HEK293 (cell line): ENCODE measurements at regions not wholly inside any gene's neighbourhood (a gene's known extent, or its start where the extent isn't known, plus 50 kb on each side); places are given as distances from the start of the nearest gene placed in this dataset.

Source experiments
- CTCF ChIA-PET: fragments of 350-600 bp; formaldehyde crosslinking; extraction: SDS; loops from one replicate; lab custom pipeline; 2021; ENCODE audit warnings: antibody characterized with exemption; lab: Yijun Ruan, JAX
- POLR2A ChIA-PET: fragments of 300-600 bp; formaldehyde crosslinking; extraction: SDS; loops from one replicate; lab custom pipeline; 2020; ENCODE audit warnings: antibody characterized with exemption, inconsistent platforms; lab: Yijun Ruan, JAX
- H3K27ac ChIP-seq: fragments of 200-500 bp; sonication (Bioruptor generic); 2 replicates; pipeline ENCODE4 v1.5.1; 2014; ENCODE audit warnings: low read depth, low read length, control low read depth, inconsistent platforms; ENCODE audit errors: extremely low read depth
- H3K36me3 ChIP-seq, 2 experiments: fragments of 200-500 bp in 1 of 2; sonication (Bioruptor generic) in 1 of 2; 1 replicate in 1 of 2; 2 replicates in 1 of 2; pipeline ENCODE4 v1.5.1; 2014 to 2017; ENCODE audit warnings: inconsistent platforms in 2 of 2, low read length in 2 of 2; ENCODE audit not compliant: control insufficient read depth in 2 of 2, insufficient read depth in 1 of 2
- H3K4me1 ChIP-seq: fragments of 200-500 bp; sonication (Bioruptor generic); 2 replicates; pipeline ENCODE4 v1.5.1; 2014; ENCODE audit warnings: mild to moderate bottlenecking, low read length, inconsistent platforms; ENCODE audit not compliant: control insufficient read depth, insufficient read depth
- H3K4me3 ChIP-seq: 2 replicates; pipeline ENCODE4 v1.5.1; 2011; ENCODE audit warnings: low read depth, mild to moderate bottlenecking, control low read depth, low read length, moderate library complexity
- H3K9me3 ChIP-seq: fragments of 200-500 bp; sonication (Bioruptor generic); 2 replicates; pipeline ENCODE4 v1.5.1; 2014; ENCODE audit warnings: low read depth, low read length, inconsistent platforms; ENCODE audit not compliant: control insufficient read depth, insufficient read depth
- BCL11B ChIP-seq: fragments of 450-650 bp; formaldehyde crosslinking; IDR thresholded peaks from 2 replicates; pipeline ENCODE4 v1.5.1; 2016; ENCODE audit warnings: low read depth, missing biosample characterization, missing genetic modification characterization
- HOXA7 ChIP-seq: sonication (generic); formaldehyde crosslinking; IDR thresholded peaks from 2 replicates; pipeline ENCODE4 v1.8.1; 2022; ENCODE audit warnings: missing genetic modification reagents, borderline replicate concordance
- KLF8 ChIP-seq: fragments of 450-650 bp; formaldehyde crosslinking; IDR thresholded peaks from 2 replicates; pipeline ENCODE4 v1.5.1; 2016; ENCODE audit warnings: missing biosample characterization, missing genetic modification characterization
- KLF9 ChIP-seq: fragments of 450-650 bp; formaldehyde crosslinking; IDR thresholded peaks from 2 replicates; pipeline ENCODE4 v1.5.1; 2016; ENCODE audit warnings: missing biosample characterization, missing genetic modification characterization, low read depth
- ZBTB1 ChIP-seq: fragments of 450-650 bp; formaldehyde crosslinking; IDR thresholded peaks from 2 replicates; pipeline ENCODE4 v1.5.1; 2016; ENCODE audit warnings: missing biosample characterization, missing genetic modification characterization
- ZFHX2 ChIP-seq: fragments of 450-650 bp; formaldehyde crosslinking; conservative IDR thresholded peaks from 2 replicates; pipeline ENCODE4 v1.5.1; 2016; ENCODE audit warnings: missing biosample characterization, missing genetic modification characterization
- ZFP3 ChIP-seq: fragments of 450-650 bp; formaldehyde crosslinking; IDR thresholded peaks from 2 replicates; pipeline ENCODE4 v1.5.1; 2016; ENCODE audit warnings: low read depth, missing biosample characterization, missing genetic modification characterization
- ZFP37 ChIP-seq: fragments of 450-650 bp; formaldehyde crosslinking; IDR thresholded peaks from 2 replicates; pipeline ENCODE4 v1.5.1; 2016; ENCODE audit warnings: missing biosample characterization, missing genetic modification characterization
- ZNF10 ChIP-seq: fragments of 450-650 bp; formaldehyde crosslinking; IDR thresholded peaks from 2 replicates; pipeline ENCODE4 v1.5.1; 2017; ENCODE audit warnings: missing biosample characterization, missing genetic modification characterization
- ZNF114 ChIP-seq: fragments of 450-650 bp; formaldehyde crosslinking; IDR thresholded peaks from 2 replicates; pipeline ENCODE4 v1.5.0; 2017; ENCODE audit warnings: missing biosample characterization, missing genetic modification characterization
- ZNF140 ChIP-seq: fragments of 450-650 bp; formaldehyde crosslinking; IDR thresholded peaks from 2 replicates; pipeline ENCODE4 v1.5.1; 2016; ENCODE audit warnings: missing biosample characterization, missing genetic modification characterization
- ZNF223 ChIP-seq: fragments of 450-650 bp; formaldehyde crosslinking; IDR thresholded peaks from 2 replicates; pipeline ENCODE4 v1.5.1; 2016; ENCODE audit warnings: missing biosample characterization, missing genetic modification characterization
- ZNF555 ChIP-seq: fragments of 450-650 bp; formaldehyde crosslinking; conservative IDR thresholded peaks from 2 replicates; pipeline ENCODE4 v1.5.1; 2017; ENCODE audit warnings: missing biosample characterization, mild to moderate bottlenecking, missing genetic modification characterization, inconsistent platforms
- ZNF624 ChIP-seq: fragments of 450-650 bp; formaldehyde crosslinking; IDR thresholded peaks from 2 replicates; pipeline ENCODE4 v1.5.1; 2017; ENCODE audit warnings: missing biosample characterization, missing genetic modification characterization
- ZNF701 ChIP-seq: fragments of 450-650 bp; formaldehyde crosslinking; IDR thresholded peaks from 2 replicates; pipeline ENCODE4 v1.5.1; 2016; ENCODE audit warnings: missing biosample characterization, missing genetic modification characterization
- TF ChIP-seq, protein P1 (sequence below): fragments of 450-650 bp; formaldehyde crosslinking; IDR thresholded peaks from 2 replicates; pipeline ENCODE4 v1.5.0; 2017; ENCODE audit warnings: missing biosample characterization, missing genetic modification characterization, borderline replicate concordance
- TF ChIP-seq, protein P2 (sequence below): fragments of 450-650 bp; formaldehyde crosslinking; IDR thresholded peaks from 2 replicates; pipeline ENCODE4 v1.5.1; 2016; ENCODE audit warnings: missing biosample characterization, missing genetic modification characterization
- TF ChIP-seq, protein P3 (sequence below): fragments of 450-650 bp; formaldehyde crosslinking; IDR thresholded peaks from 2 replicates; pipeline ENCODE4 v1.5.1; 2016; ENCODE audit warnings: missing biosample characterization, missing genetic modification characterization
- TF ChIP-seq, protein P4 (sequence below): fragments of 450-650 bp; formaldehyde crosslinking; IDR thresholded peaks from 2 replicates; pipeline ENCODE4 v1.5.1; 2016; ENCODE audit warnings: missing biosample characterization, missing genetic modification characterization
- TF ChIP-seq, protein P5 (sequence below): fragments of 450-650 bp; formaldehyde crosslinking; IDR thresholded peaks from 2 replicates; pipeline ENCODE4 v1.5.1; 2017; ENCODE audit warnings: missing biosample characterization, mild to moderate bottlenecking, missing genetic modification characterization, moderate library complexity
- TF ChIP-seq, protein P6 (sequence below): fragments of 450-650 bp; formaldehyde crosslinking; IDR thresholded peaks from 2 replicates; pipeline ENCODE4 v1.5.1; 2016; ENCODE audit warnings: missing biosample characterization, missing genetic modification characterization

DNA sequence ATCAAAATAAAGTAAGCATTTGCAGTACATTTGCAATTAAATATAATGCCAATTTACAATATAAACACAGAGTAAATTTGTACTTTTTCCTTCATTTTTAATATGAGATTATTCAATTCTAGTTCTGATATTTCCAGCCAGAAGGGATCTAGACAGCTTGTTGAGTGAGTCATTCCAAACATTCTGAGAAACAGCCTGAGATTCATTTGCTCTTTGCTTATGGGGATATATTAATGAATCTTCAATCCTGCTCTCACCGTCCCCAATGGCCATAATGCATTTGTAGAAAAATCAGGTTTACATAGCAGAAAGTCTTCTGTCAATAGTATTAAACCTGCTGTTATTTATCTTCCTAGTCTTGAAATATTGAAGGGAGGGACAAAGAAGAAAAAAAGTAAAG lies 554.2 kb downstream of the TUSC7 start:
- ChIA-PET POLR2A (no interaction called here), CTCF (no interaction called here)
- H3K9me3 ChIP-seq: no peaks in the 10 kb centered on the region
- TF ChIP-seq ZFP3 (tag by site-specific recombination): no peak
- TF ChIP-seq ZNF223: no peak
- TF ChIP-seq ZNF701 (tag by site-specific recombination): no peak
- TF ChIP-seq, protein P1, sequence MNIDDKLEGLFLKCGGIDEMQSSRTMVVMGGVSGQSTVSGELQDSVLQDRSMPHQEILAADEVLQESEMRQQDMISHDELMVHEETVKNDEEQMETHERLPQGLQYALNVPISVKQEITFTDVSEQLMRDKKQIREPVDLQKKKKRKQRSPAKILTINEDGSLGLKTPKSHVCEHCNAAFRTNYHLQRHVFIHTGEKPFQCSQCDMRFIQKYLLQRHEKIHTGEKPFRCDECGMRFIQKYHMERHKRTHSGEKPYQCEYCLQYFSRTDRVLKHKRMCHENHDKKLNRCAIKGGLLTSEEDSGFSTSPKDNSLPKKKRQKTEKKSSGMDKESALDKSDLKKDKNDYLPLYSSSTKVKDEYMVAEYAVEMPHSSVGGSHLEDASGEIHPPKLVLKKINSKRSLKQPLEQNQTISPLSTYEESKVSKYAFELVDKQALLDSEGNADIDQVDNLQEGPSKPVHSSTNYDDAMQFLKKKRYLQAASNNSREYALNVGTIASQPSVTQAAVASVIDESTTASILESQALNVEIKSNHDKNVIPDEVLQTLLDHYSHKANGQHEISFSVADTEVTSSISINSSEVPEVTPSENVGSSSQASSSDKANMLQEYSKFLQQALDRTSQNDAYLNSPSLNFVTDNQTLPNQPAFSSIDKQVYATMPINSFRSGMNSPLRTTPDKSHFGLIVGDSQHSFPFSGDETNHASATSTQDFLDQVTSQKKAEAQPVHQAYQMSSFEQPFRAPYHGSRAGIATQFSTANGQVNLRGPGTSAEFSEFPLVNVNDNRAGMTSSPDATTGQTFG (tag by site-specific recombination): no peak
- no peak for TF ChIP-seq ZNF555 (tag by site-specific recombination)
- TF ChIP-seq ZNF624 (tag by site-specific recombination): no peak
- H3K36me3 ChIP-seq: no peaks in the 10 kb centered on the region
- no peak overlapping the region for H3K4me3 ChIP-seq
- H3K27ac ChIP-seq: no peak overlapping the region
- no peaks in the 10 kb centered on the region for H3K4me1 ChIP-seq

DNA sequence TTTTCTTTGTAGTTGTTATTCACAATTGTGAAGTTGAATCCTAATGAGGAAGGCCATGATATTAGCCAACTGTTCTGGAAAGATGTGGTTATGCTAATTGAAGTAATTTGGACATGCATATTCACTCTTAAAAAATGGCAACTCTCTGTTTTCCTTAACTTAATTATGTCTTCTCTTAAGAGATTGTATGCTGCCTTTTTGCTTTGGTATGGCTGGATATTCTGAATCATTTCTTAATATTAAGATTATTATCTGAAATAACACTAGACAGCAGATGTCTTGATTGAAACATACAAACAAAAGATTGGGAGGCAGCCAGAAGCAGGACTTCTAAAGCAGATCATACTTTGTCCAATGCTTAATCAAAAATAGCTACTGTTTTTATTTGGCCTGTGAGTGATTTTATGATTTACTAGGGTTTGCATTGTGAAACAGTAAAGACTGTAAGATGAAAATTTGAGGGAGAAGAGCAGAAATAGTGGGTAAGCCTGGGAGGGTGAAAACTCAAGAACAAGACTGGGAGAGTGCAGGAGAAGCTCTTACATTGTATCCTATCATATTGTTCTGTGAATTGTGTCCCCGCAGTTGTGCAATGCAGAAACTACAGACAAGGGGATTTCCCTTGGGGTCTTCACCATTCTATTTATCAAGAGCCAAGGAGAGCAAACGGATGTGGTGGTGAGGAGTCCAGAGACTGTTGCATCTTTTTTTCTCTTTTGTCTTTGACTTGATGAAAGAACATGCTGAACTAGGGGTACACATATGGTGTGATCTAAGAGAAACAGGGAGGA lies 554.8 kb downstream of the TUSC7 start:
- CTCF ChIA-PET: no interaction called here
- Histone ChIP-seq H3K4me1 (no peaks in the 10 kb centered on the region), H3K36me3 (no peaks in the 10 kb centered on the region), H3K9me3 (no peaks in the 10 kb centered on the region), H3K27ac (no peak overlapping the region), H3K4me3 (no peak overlapping the region)
- POLR2A ChIA-PET: no interaction called here
- no peak for TF ChIP-seq KLF9 (tag by site-specific recombination)
- TF ChIP-seq ZFHX2 (tag by site-specific recombination): no peak
- TF ChIP-seq ZNF114 (tag by site-specific recombination): no peak
- TF ChIP-seq ZBTB1 (tag by site-specific recombination): no peak
- no peak for TF ChIP-seq KLF8 (tag by site-specific recombination)
- no peak for TF ChIP-seq ZNF10 (tag by site-specific recombination)
- TF ChIP-seq, protein P2, sequence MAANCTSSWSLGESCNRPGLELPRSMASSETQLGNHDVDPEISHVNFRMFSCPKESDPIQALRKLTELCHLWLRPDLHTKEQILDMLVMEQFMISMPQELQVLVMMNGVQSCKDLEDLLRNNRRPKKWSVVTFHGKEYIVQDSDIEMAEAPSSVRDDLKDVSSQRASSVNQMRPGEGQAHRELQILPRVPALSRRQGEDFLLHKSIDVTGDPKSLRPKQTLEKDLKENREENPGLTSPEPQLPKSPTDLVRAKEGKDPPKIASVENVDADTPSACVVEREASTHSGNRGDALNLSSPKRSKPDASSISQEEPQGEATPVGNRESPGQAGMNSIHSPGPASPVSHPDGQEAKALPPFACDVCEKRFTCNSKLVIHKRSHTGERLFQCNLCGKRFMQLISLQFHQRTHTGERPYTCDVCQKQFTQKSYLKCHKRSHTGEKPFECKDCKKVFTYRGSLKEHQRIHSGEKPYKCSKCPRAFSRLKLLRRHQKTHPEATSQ (tag by site-specific recombination): no peak
- no peak for TF ChIP-seq ZNF140
- no peak for TF ChIP-seq BCL11B (tag by site-specific recombination)
- TF ChIP-seq HOXA7 (CRISPR knock-in tag): no peak
- TF ChIP-seq, protein P3, sequence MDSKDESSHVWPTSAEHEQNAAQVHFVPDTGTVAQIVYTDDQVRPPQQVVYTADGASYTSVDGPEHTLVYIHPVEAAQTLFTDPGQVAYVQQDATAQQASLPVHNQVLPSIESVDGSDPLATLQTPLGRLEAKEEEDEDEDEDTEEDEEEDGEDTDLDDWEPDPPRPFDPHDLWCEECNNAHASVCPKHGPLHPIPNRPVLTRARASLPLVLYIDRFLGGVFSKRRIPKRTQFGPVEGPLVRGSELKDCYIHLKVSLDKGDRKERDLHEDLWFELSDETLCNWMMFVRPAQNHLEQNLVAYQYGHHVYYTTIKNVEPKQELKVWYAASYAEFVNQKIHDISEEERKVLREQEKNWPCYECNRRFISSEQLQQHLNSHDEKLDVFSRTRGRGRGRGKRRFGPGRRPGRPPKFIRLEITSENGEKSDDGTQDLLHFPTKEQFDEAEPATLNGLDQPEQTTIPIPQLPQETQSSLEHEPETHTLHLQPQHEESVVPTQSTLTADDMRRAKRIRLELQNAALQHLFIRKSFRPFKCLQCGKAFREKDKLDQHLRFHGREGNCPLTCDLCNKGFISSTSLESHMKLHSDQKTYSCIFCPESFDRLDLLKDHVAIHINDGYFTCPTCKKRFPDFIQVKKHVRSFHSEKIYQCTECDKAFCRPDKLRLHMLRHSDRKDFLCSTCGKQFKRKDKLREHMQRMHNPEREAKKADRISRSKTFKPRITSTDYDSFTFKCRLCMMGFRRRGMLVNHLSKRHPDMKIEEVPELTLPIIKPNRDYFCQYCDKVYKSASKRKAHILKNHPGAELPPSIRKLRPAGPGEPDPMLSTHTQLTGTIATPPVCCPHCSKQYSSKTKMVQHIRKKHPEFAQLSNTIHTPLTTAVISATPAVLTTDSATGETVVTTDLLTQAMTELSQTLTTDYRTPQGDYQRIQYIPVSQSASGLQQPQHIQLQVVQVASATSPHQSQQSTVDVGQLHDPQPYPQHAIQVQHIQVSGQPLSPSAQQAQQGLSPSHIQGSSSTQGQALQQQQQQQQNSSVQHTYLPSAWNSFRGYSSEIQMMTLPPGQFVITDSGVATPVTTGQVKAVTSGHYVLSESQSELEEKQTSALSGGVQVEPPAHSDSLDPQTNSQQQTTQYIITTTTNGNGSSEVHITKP (tag by site-specific recombination): no peak
- TF ChIP-seq, protein P4, sequence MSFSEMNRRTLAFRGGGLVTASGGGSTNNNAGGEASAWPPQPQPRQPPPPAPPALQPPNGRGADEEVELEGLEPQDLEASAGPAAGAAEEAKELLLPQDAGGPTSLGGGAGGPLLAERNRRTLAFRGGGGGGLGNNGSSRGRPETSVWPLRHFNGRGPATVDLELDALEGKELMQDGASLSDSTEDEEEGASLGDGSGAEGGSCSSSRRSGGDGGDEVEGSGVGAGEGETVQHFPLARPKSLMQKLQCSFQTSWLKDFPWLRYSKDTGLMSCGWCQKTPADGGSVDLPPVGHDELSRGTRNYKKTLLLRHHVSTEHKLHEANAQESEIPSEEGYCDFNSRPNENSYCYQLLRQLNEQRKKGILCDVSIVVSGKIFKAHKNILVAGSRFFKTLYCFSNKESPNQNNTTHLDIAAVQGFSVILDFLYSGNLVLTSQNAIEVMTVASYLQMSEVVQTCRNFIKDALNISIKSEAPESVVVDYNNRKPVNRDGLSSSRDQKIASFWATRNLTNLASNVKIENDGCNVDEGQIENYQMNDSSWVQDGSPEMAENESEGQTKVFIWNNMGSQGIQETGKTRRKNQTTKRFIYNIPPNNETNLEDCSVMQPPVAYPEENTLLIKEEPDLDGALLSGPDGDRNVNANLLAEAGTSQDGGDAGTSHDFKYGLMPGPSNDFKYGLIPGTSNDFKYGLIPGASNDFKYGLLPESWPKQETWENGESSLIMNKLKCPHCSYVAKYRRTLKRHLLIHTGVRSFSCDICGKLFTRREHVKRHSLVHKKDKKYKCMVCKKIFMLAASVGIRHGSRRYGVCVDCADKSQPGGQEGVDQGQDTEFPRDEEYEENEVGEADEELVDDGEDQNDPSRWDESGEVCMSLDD (tag by site-specific recombination): no peak
- TF ChIP-seq, protein P5, sequence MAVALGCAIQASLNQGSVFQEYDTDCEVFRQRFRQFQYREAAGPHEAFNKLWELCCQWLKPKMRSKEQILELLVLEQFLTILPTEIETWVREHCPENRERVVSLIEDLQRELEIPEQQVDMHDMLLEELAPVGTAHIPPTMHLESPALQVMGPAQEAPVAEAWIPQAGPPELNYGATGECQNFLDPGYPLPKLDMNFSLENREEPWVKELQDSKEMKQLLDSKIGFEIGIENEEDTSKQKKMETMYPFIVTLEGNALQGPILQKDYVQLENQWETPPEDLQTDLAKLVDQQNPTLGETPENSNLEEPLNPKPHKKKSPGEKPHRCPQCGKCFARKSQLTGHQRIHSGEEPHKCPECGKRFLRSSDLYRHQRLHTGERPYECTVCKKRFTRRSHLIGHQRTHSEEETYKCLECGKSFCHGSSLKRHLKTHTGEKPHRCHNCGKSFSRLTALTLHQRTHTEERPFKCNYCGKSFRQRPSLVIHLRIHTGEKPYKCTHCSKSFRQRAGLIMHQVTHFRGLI (tag by site-specific recombination): no peak
- no peak for TF ChIP-seq ZFP37 (tag by site-specific recombination)
- TF ChIP-seq, protein P6, sequence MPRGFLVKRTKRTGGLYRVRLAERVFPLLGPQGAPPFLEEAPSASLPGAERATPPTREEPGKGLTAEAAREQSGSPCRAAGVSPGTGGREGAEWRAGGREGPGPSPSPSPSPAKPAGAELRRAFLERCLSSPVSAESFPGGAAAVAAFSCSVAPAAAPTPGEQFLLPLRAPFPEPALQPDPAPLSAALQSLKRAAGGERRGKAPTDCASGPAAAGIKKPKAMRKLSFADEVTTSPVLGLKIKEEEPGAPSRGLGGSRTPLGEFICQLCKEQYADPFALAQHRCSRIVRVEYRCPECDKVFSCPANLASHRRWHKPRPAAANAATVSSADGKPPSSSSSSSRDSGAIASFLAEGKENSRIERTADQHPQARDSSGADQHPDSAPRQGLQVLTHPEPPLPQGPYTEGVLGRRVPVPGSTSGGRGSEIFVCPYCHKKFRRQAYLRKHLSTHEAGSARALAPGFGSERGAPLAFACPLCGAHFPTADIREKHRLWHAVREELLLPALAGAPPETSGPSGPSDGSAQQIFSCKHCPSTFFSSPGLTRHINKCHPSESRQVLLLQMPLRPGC (tag by site-specific recombination): no peak
